ENCODE measurements at regions not wholly inside any gene's neighbourhood (a gene's known extent, or its start where the extent isn't known, plus 50 kb on each side); places are given as distances from the start of the nearest gene placed in this dataset.

GRCh38 chr7:57207836-57208235 is 75.6 kb upstream of the ZNF479 start:
- no peak for TF ChIP-seq POLR2A (IDR thresholded peaks at IDR 0.05)
- no peak for TF ChIP-seq CTCF (IDR thresholded peaks at IDR 0.05)

Measured in body of pancreas (tissue), 4 donors.